ENCODE measurements at regions not wholly inside any gene's neighbourhood (a gene's known extent, or its start where the extent isn't known, plus 50 kb on each side); places are given as distances from the start of the nearest gene placed in this dataset.

Small RNA genes in the stretch of these regions (small RNA-seq; reads per million reads assigned to genes)
- 0 reads per million in 4 donors for gene AC074050.1
